ENCODE measurements at regions not wholly inside any gene's neighbourhood (a gene's known extent, or its start where the extent isn't known, plus 50 kb on each side); places are given as distances from the start of the nearest gene placed in this dataset.

GRCh38 chr10:35699848-35700486 lies 57.9 kb upstream of the FZD8 start:
- DNase-seq = no peak

- DNase-seq = no peak
These were observed 54.5 kb upstream of the FZD8 start for GRCh38 chr10:35696392-35697287.

GRCh38 chr10:35693800-35694199 lies 51.7 kb upstream of the FZD8 start:
- no peak for DNase-seq
